ENCODE measurements at regions not wholly inside any gene's neighbourhood (a gene's known extent, or its start where the extent isn't known, plus 50 kb on each side); places are given as distances from the start of the nearest gene placed in this dataset.

- TF ChIP-seq, protein P1, sequence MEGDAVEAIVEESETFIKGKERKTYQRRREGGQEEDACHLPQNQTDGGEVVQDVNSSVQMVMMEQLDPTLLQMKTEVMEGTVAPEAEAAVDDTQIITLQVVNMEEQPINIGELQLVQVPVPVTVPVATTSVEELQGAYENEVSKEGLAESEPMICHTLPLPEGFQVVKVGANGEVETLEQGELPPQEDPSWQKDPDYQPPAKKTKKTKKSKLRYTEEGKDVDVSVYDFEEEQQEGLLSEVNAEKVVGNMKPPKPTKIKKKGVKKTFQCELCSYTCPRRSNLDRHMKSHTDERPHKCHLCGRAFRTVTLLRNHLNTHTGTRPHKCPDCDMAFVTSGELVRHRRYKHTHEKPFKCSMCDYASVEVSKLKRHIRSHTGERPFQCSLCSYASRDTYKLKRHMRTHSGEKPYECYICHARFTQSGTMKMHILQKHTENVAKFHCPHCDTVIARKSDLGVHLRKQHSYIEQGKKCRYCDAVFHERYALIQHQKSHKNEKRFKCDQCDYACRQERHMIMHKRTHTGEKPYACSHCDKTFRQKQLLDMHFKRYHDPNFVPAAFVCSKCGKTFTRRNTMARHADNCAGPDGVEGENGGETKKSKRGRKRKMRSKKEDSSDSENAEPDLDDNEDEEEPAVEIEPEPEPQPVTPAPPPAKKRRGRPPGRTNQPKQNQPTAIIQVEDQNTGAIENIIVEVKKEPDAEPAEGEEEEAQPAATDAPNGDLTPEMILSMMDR (IDR thresholded peaks at IDR 0.05 in 8 of 11, conservative IDR thresholded peaks at IDR 0.05 in 3 of 11) = no peak
- no peak for TF ChIP-seq POLR2A (IDR thresholded peaks at IDR 0.05)
- no peak for TF ChIP-seq POLR2AphosphoS5 (IDR thresholded peaks at IDR 0.05)
These were observed 136.7 kb upstream of the CWC22 start for GRCh38 chr2:180143633-180144337.

All from spleen (tissue), 7 donors.